OCI-LY3 (cell line): ENCODE measurements at regions not wholly inside any gene's neighbourhood (a gene's known extent, or its start where the extent isn't known, plus 50 kb on each side); places are given as distances from the start of the nearest gene placed in this dataset.

Experiments
- H2AFZ ChIP-seq: fragments of 200-600, 300-600 bp; shearing (Covaris generic); 2 replicates; pipeline ENCODE4 v1.6.0; 2014; ENCODE audit warnings: antibody characterized with exemption, low read depth, low read length
- H3K27ac ChIP-seq: fragments of 200-600, 300-600 bp; sonication (generic); 2 replicates; pipeline ENCODE4 v1.5.1; 2014; ENCODE audit warnings: mild to moderate bottlenecking, low read length, moderate library complexity, mixed read lengths
- H3K27me3 ChIP-seq: fragments of 200-600, 300-600 bp; sonication (generic); 2 replicates; pipeline ENCODE4 v1.6.1; 2014; ENCODE audit warnings: low read depth, low read length, mixed read lengths
- H3K36me3 ChIP-seq: fragments of 200-600, 300-600 bp; sonication (generic); replicated peaks from 2 replicates; pipeline ENCODE3; 2014; ENCODE audit warnings: low read depth, low read length, mixed read lengths
- H3K4me1 ChIP-seq: fragments of 300-600, 200-600 bp; sonication (generic); 2 replicates; pipeline ENCODE4 v1.6.1; 2014; ENCODE audit warnings: low read length, mixed read lengths
- H3K4me2 ChIP-seq: fragments of 200-600, 300-600 bp; sonication (generic); 2 replicates; pipeline ENCODE4 v1.6.1; 2014; ENCODE audit warnings: low read length, mixed read lengths
- H3K4me3 ChIP-seq: fragments of 300-600, 200-600 bp; sonication (generic); 2 replicates; pipeline ENCODE4 v1.5.1; 2014; ENCODE audit warnings: antibody characterized with exemption, mild to moderate bottlenecking, low read length, moderate library complexity
- H3K79me2 ChIP-seq: fragments of 300-600, 200-600 bp; shearing (Covaris generic); 2 replicates; pipeline ENCODE4 v1.6.1; 2014; ENCODE audit warnings: mild to moderate bottlenecking, low read length, mixed read lengths
- H3K9ac ChIP-seq: fragments of 300-600, 200-600 bp; shearing (Covaris generic); 2 replicates; pipeline ENCODE4 v1.6.0; 2014; ENCODE audit warnings: mild to moderate bottlenecking, low read length, moderate library complexity
- H3K9me3 ChIP-seq: fragments of 200-600, 300-600 bp; shearing (Covaris generic); 2 replicates; pipeline ENCODE4 v1.6.1; 2014; ENCODE audit warnings: low read length, mixed read lengths; ENCODE audit not compliant: insufficient read depth
- H4K20me1 ChIP-seq: fragments of 200-600, 300-600 bp; sonication (generic); 2 replicates; pipeline ENCODE4 v1.6.1; 2016; ENCODE audit warnings: low read length, mixed read lengths; ENCODE audit not compliant: insufficient read depth
- CTCF ChIP-seq: fragments of 200-600, 300-600 bp; sonication (generic); IDR thresholded peaks from 2 replicates; pipeline ENCODE4 v1.5.1; 2014; ENCODE audit warnings: antibody characterized with exemption, low read length, low read depth
- EZH2phosphoT487 ChIP-seq: fragments of 200-600 bp; shearing (Covaris generic); IDR thresholded peaks from 2 replicates; pipeline ENCODE4 v1.6.1; 2018; ENCODE audit warnings: antibody characterized with exemption, mixed run types, low read depth

DNA sequence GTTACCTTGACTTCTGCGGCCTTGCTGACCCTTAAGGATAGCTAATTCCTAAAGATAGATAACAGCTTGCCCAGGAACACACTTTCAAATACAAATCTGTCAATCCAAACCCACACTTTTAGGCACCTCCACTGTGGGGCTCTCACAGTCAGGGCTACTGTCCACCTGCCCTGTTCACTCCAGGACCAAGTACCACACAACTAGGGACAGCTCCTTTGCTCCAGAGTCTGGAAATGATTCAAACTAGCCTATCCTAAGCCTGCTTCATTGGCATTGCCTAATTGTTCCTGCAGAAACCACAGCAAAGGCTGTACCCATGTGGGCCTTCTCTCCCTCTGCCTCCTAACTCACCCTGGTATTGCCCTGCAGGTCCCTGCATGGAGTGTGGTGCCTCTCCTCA is 538.9 kb upstream of the IGFBP3 start:
- Histone ChIP-seq H3K27me3 (no peaks in the 10 kb centered on the region), H3K9me3 (no peaks in the 10 kb centered on the region), H3K9ac (no peak overlapping the region), H3K36me3 (peaks cover 3% of the 10 kb centered on the region), H3K4me3 (no peak overlapping the region), H3K79me2 (no peaks in the 10 kb centered on the region), H3K27ac (no peak overlapping the region), H3K4me1 (no peaks in the 10 kb centered on the region), H4K20me1 (no peaks in the 10 kb centered on the region), H3K4me2 (no peak overlapping the region), H2AFZ (no peak overlapping the region)
- TF ChIP-seq EZH2phosphoT487, result no peak
- TF ChIP-seq CTCF, result no peak

DNA sequence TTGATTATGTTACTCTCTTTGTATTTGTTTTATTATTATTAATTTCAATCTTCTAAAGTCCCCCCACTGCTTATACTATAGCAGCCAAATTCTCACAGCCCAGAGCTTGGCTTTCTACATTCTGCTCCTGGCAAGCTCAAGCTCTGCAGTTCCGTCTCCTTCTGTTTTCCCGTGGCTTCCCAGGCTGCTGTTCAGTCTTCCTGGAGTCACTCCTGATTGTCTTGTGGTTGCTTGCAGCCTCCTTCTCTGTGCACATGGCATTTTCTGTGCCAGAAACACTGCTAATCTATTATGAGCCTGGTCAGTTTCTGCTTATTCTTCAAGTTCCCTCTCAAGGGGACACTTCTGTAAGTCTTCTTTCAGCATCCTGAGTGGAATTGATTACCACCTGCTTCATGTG is 533.7 kb upstream of the IGFBP3 start:
- Histone ChIP-seq H4K20me1 (no peaks in the 10 kb centered on the region), H3K4me3 (no peak overlapping the region), H3K79me2 (no peaks in the 10 kb centered on the region), H3K27ac (no peak overlapping the region), H3K9ac (no peak overlapping the region), H3K4me1 (no peaks in the 10 kb centered on the region), H3K36me3 (no peaks in the 10 kb centered on the region), H2AFZ (no peak overlapping the region), H3K4me2 (no peak overlapping the region), H3K27me3 (no peaks in the 10 kb centered on the region), H3K9me3 (no peaks in the 10 kb centered on the region)
- TF ChIP-seq EZH2phosphoT487 (no peak), CTCF (no peak)

GRCh38 chr7:46452561-46453135 is 531.6 kb upstream of the IGFBP3 start:
- no peak overlapping the region for H3K4me2 ChIP-seq
- H2AFZ ChIP-seq, result no peak overlapping the region

DNA sequence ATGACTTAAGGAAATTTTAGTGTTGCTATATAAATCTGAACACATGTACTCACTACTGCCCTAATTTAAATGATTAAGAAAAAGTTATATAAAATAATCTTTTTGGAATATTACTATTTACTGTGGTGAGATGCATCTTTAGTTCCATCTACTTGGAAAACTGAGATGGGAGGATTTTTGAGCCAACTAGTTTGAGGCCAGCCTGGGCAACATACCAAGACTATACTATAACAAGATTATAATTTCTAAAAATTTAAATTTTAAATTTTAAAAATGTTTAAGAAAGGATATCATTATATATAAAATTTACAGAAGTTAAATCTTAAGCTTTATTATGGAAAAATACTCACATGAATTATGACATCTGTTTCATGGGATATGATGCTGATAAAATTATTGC is 530.8 kb upstream of the IGFBP3 start:
- Histone ChIP-seq H3K4me2 (no peak overlapping the region), H3K4me3 (no peak overlapping the region), H4K20me1 (no peaks in the 10 kb centered on the region), H3K9me3 (no peaks in the 10 kb centered on the region), H3K36me3 (no peaks in the 10 kb centered on the region), H3K27ac (no peak overlapping the region), H3K4me1 (no peaks in the 10 kb centered on the region), H2AFZ (no peak overlapping the region), H3K9ac (no peak overlapping the region), H3K27me3 (no peaks in the 10 kb centered on the region), H3K79me2 (no peaks in the 10 kb centered on the region)
- TF ChIP-seq EZH2phosphoT487, result no peak
- TF ChIP-seq CTCF, result no peak

More at GRCh38 chr7:46452561-46453135, 531.6 kb upstream of the IGFBP3 start:
- H3K79me2 ChIP-seq, result no peaks in the 10 kb centered on the region
- no peak overlapping the region for H3K4me3 ChIP-seq
- H3K9me3 ChIP-seq, result no peaks in the 10 kb centered on the region
- H3K36me3 ChIP-seq, result no peaks in the 10 kb centered on the region
- H3K27me3 ChIP-seq, result no peaks in the 10 kb centered on the region
- TF ChIP-seq CTCF, result no peak
- no peak for TF ChIP-seq EZH2phosphoT487
- H3K4me1 ChIP-seq, result no peaks in the 10 kb centered on the region
- H3K27ac ChIP-seq, result no peak overlapping the region
- no peaks in the 10 kb centered on the region for H4K20me1 ChIP-seq
- no peak overlapping the region for H3K9ac ChIP-seq
